ENCODE measurements at regions not wholly inside any gene's neighbourhood (a gene's known extent, or its start where the extent isn't known, plus 50 kb on each side); places are given as distances from the start of the nearest gene placed in this dataset. TPM values are rescaled to one million over a fixed set of nuclear protein-coding genes. Genes with fewer than 3 reads are reported as not detected.

GRCh38 chr1:37423810-37424209 is 50.6 kb upstream of the ZC3H12A start:
- DNase-seq = no peak
- Mint-ChIP-seq H3K27ac (ENCODE audit: unreplicated experiment) (no peak overlapping the region), H3K4me3 (ENCODE audit: unreplicated experiment) (no peak overlapping the region), H3K36me3 (ENCODE audit: unreplicated experiment) (no peaks in the 10 kb centered on the region), H3K9me3 (ENCODE audit: unreplicated experiment) (peaks cover 2% of the 10 kb centered on the region), H3K27me3 (ENCODE audit: unreplicated experiment) (peaks cover 4% of the 10 kb centered on the region), H3K4me1 (ENCODE audit: low read depth, unreplicated experiment) (no peaks in the 10 kb centered on the region)
- no peak for TF ChIP-seq CTCF (IDR thresholded peaks at IDR 0.05; ENCODE audit: partially characterized antibody, unreplicated experiment)

DNA sequence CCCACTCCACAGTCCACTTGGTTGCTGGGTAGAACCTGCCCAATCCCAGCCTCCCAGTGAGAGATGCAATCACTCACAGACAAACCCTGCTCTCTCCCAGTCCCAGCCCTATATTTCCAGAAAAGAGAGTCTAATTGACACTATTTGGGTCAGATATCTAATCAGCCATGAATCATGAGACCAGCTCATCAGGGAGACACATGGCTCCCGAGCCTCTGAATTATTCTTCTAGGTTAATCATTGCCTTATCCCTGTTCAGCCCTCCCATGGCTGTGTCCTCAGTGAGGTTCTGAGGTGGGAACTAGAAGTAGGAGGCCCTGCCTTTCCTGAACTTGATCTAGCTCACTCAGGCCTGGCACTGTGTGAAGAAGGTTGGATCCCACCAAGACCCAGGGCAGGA is 49.9 kb upstream of the ZC3H12A start:
- Mint-ChIP-seq H3K27me3 (ENCODE audit: unreplicated experiment) (peaks cover 4% of the 10 kb centered on the region), H3K4me3 (ENCODE audit: unreplicated experiment) (no peak overlapping the region), H3K36me3 (ENCODE audit: unreplicated experiment) (no peaks in the 10 kb centered on the region), H3K4me1 (ENCODE audit: low read depth, unreplicated experiment) (no peaks in the 10 kb centered on the region), H3K9me3 (ENCODE audit: unreplicated experiment) (peaks cover 2% of the 10 kb centered on the region), H3K27ac (ENCODE audit: unreplicated experiment) (no peak overlapping the region)
- TF ChIP-seq CTCF (IDR thresholded peaks at IDR 0.05; ENCODE audit: partially characterized antibody, unreplicated experiment) = no peak
- no peak for DNase-seq

Small RNA genes in the stretch of these regions (microRNA-seq; reads per million reads assigned to microRNA genes)
- gene MIR4255 (ENCODE audit: unreplicated experiment) = not detected

Measured in glutamatergic neuron (in vitro differentiated cells).